ENCODE measurements at regions not wholly inside any gene's neighbourhood (a gene's known extent, or its start where the extent isn't known, plus 50 kb on each side); places are given as distances from the start of the nearest gene placed in this dataset.
"Not testable (repeated sequence)": the region's sequence is repeated elsewhere in the genome, so short reads cannot be mapped to it uniquely, and the experiment has no call there.

GRCh38 chr4:189733507-189733906 is 207.2 kb upstream of the FRG1 start:
- not testable (repeated sequence) for DNase-seq

- not testable (repeated sequence) for DNase-seq
These were observed 205.9 kb upstream of the FRG1 start for GRCh38 chr4:189734648-189735267.

GRCh38 chr4:189736656-189737055 is 204.0 kb upstream of the FRG1 start:
- not testable (repeated sequence) for DNase-seq

- not testable (repeated sequence) for DNase-seq
These were observed 200.6 kb upstream of the FRG1 start for GRCh38 chr4:189740118-189740517.

- no peak for DNase-seq
These were observed 199.8 kb upstream of the FRG1 start for GRCh38 chr4:189740873-189741272.

GRCh38 chr4:189753092-189753491 is 187.6 kb upstream of the FRG1 start:
- DNase-seq, result not testable (repeated sequence)

GRCh38 chr4:189763583-189763982 is 177.1 kb upstream of the FRG1 start:
- no peak for DNase-seq

GRCh38 chr4:189765301-189765700 is 175.4 kb upstream of the FRG1 start:
- DNase-seq, result no peak

GRCh38 chr4:189765736-189766135 is 174.9 kb upstream of the FRG1 start:
- DNase-seq, result no peak

- DNase-seq, result no peak
These were observed 172.7 kb upstream of the FRG1 start for GRCh38 chr4:189767941-189768340.

GRCh38 chr4:189769131-189769530 is 171.5 kb upstream of the FRG1 start:
- DNase-seq, result no peak

- no peak for DNase-seq
These were observed 168.8 kb upstream of the FRG1 start for GRCh38 chr4:189771696-189772361.

GRCh38 chr4:189773909-189774308 is 166.8 kb upstream of the FRG1 start:
- no peak for DNase-seq

GRCh38 chr4:189779281-189779980 is 161.2 kb upstream of the FRG1 start:
- DNase-seq, result no peak

GRCh38 chr4:189780391-189780790 is 160.3 kb upstream of the FRG1 start:
- no peak for DNase-seq

GRCh38 chr4:189784651-189785050 is 156.0 kb upstream of the FRG1 start:
- no peak for DNase-seq

- DNase-seq, result no peak
These were observed 155.4 kb upstream of the FRG1 start for GRCh38 chr4:189785257-189785656.

GRCh38 chr4:189786447-189786846 is 154.2 kb upstream of the FRG1 start:
- no peak for DNase-seq

GRCh38 chr4:189787216-189788031 is 153.2 kb upstream of the FRG1 start:
- no peak for DNase-seq

GRCh38 chr4:189792924-189793618 is 147.6 kb upstream of the FRG1 start:
- DNase-seq, result peak; percentile 23

GRCh38 chr4:189800545-189801088 is 140.1 kb upstream of the FRG1 start:
- no peak for DNase-seq

- DNase-seq, result no peak
These were observed 137.8 kb upstream of the FRG1 start for GRCh38 chr4:189802884-189803283.
